Forelimb muscle (tissue), 1 donor: ENCODE measurements at regions not wholly inside any gene's neighbourhood (a gene's known extent, or its start where the extent isn't known, plus 50 kb on each side); places are given as distances from the start of the nearest gene placed in this dataset.
A peak's percentile ranks its signal among the peaks of the same experiment; 100 is the strongest.

Experiments used
- DNase-seq: peaks from one replicate; pipeline ENCODE4 v3.0.0-alpha.2; 2013; ENCODE audit warnings: low read depth

DNA sequence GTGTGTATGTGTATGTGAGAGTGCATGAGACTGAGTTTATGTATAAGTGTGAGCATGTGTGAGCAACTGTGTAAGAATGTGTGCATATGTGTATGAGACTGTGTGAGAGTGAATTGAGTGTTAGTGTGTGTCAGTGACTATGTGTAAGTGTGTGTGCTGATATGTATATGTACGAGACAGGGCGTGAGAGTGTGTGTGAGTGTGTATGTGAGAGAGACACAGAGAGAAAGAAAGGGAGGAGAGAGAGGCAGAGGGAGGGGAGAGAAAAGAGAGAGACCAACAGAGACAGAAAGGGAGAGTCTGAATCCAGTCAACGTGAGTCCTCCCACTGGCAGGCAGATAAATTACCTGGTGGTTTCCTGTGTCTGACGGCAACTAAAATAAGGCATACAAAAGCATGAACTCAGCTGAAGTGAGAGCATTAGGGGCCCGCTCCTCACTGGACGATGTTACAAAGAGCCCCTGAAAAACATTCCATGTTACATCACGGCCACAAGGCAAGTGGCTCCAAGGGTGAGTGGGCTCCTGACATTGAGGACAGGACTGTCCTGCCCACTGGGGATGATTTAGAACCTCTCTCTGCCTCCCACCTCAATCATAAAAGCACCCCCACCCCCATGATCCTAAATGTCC, 66.6 kb upstream of the TIAM1 start:
- DNase-seq: no peak

DNA sequence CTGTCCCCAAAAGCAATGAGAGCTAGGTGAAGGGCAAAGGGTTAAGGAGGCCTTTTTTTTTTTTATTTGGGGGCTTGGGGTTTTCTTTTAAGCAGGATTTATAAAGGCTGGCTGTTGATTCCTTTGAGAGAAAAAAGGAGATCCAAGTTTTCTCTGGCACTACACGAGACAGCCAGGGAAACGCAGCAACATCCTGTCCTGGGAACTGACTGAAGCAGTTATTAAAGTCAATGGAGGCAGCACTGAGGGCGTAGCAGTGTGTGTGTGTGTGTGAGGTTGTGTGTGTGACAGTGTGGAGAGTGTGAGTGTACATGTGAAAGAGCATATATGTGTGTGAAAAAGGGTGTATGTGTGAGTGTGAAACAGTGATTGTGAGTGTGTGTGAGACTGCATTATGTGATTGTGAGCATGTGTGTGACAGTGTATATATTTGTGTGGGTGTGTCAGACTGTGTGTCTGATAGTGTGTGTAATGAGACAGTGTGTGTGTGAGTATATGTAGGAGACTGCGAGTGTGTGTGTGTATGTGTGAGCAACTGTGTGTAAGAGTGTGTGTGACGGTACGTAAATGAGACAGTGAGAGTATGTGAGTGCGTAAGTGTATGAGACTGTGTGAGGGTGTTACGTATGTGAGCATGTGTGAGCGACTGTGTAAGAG, 65.9 kb upstream of the TIAM1 start:
- peak; percentile 71 for DNase-seq

DNA sequence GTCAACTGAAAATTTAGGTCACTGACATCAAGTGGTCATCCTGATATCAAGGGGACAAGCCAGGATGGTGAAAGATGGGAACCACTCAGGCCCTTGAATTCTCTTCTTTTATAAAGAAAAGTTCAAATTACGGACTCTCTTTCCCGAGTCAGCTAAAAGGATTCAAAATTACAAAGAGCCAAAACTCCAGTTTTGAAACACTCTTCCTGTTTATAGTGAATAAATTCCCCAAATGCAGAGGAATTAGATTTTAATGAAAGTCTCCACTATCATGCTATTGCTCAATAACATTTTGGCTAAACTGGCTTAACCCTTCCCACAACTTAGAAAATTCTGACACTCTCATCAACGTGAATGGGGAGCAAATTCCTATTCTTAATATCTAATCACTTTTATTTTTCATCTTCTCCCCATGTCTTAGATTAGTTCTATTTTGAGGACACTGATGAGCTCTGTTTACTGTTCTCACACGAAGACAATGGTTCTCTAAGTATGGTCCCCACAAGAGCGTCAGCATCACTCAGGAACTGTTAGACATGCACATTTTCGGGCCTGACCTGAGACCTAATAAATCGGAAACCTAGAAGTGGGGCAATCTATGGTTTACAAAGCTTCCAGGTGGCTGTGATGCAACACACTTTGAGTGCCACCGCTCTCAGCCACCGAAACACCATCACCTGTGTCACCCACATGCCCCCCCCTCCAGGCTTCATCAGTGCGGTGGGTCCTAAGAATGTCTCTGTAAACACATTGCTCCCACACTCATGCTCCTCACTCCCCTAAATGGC, 64.4 kb upstream of the TIAM1 start:
- no peak for DNase-seq

DNA sequence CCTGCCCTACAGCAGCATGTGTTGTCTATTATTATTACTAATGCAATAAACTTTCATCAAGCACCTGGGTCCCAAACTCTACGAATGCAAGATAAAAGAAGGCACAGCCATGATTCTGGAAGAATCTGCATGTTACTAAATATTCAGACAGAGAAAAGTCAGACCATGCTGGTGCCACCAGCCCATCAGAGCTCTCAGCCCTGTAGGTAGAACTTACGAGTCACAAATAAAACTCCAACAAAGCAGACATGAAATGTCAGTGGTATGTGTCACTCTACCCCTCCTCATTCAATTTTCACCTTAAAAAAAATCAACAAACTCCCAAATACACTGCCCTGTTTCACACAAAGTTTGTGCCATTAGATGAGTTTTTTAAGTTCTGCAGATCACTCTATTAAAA, 62.4 kb upstream of the TIAM1 start:
- no peak for DNase-seq

DNA sequence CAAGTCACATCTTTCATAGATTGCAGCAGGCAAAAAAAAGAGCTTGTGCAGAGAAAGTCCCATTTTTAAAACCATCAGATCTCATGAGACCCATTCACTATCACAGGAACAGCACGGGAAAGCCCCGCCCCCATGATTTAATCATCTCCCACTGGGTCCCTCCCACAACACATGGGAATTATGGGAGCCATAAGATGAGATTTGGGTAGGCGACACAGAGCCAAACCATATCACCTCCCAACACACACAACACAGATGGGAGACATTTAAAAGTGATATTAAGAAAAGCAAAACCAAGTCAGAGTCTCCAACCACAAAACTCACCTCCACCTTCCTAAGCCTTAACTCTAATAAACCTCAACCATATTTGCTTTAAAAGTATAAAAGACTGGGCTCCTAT, 61.5 kb upstream of the TIAM1 start:
- DNase-seq: no peak

DNA sequence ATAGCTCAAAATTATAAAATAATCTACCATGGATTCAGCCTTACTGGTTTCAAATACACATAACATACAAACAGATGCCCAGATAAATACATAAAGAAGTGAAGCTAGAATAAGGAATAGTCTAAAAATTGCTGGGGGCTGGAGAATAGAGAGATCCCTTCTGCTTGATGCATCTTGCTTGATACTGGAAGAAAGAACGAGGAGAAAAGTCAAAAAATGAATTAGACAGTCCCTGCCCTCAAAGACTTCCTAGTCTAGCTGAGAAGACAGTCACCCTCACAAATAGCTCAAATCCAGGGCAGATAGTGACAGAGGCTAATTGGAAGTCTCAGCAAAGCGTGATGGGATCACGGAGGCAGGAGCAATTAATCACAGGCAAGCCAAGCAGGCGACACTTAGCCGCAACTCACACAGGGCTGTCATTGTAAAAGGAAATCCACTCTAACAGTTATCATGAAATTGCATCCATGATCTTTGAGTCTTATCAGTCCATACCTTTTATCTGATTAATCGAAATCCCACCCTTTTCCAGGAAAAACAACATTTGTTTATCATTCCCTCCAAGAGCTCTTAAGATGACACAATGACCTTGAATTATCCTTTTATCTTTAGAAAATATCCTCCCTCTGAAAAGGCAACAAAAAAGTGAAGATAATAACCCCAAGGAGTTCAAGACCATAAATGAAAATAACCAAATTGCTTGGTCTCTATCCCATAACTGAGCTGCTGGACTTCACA, 59.7 kb upstream of the TIAM1 start:
- DNase-seq: no peak

DNA sequence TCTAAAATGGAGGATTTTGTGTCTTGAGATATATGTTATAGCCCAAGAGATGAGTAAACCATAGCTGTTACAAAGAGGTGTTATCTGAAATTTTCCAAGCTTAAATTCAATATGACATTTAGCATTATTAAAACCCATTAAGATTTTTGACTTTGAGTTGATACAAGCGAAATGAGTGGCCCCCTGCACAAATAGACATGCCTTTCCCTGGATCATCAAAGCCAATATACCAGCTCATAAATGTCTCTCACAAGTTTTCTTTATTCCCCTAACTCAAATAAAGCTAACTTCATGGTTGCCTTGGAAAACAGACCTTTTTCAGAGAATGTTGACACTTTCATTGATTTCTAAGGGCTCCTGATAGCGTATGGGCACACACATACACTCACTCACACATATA, 55.5 kb upstream of the TIAM1 start:
- no peak for DNase-seq

DNA sequence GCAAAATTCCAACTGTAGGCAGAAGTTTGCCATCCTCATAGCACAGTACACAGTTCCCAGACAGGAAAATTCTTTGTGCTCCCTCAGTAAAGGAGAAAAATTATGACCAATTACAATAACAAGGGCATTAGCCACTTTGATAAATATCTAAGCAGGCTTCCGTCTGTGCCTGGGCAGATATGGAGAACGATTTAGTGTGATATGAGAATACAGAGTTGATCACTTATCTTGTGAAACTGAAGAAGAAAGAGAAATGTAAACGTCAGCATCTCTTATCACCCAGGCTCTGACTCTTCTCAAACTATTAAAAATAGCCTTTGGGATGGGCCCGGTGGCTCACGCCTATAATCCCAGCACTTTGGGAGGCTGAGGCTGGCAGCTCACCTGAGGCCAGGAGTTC, 54.5 kb upstream of the TIAM1 start:
- no peak for DNase-seq

DNA sequence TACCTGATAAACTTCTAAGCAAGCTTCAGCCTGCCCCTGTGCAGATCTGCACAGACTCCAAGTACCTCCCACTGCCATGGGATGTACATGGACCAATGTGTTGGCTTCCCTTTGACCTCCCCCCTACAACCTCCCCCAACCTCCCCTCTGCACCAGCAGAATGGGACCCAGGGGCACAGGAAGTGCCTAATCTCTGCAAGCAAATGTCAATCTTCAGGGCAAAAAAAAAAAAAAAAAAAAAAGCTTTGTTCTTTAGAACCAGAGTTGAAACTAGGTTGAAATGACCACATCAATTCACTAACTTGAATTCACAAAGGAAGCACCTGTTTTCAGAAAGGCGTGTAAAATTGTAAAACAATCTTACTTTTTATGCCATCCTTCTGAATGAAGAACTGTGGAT, 53.9 kb upstream of the TIAM1 start:
- no peak for DNase-seq

DNA sequence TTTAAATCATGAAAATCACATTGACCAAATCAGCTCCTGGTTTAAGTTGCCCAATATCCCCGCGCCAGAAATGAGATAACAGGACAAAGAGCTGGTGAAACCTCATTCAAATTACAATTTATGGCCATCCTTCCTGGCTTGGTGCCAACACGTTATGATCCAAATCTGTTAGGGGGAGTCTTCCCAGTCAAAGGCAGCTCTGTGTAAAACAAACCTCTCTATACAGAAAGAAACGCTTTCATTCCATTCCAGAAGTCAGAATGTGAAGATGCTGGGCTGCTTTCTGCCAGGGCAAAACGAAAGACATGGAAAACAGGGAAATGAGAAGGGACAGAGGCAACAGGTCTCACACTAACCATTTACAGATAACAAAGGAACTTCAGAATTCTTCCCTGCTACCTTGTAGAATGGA, 53.5 kb upstream of the TIAM1 start:
- no peak for DNase-seq

DNA sequence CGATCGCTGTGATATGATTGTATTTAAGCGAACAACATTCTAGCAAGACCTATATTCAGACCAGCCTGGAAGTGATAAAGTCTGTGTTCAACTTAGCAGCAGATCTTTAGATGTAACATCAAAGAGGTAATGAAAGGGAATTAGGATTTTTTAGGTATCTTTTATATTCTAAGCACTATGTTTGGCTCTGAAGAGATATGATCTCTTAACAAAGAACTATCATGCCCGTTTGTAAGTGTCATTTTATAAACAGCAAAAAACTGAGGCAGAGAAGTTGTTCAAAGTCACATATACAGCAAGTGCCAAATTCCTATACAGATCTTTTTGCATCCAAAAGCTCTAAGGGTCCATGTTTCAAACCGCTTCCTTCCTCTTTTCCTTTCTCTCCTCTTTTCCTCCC, 53.0 kb upstream of the TIAM1 start:
- DNase-seq: no peak

DNA sequence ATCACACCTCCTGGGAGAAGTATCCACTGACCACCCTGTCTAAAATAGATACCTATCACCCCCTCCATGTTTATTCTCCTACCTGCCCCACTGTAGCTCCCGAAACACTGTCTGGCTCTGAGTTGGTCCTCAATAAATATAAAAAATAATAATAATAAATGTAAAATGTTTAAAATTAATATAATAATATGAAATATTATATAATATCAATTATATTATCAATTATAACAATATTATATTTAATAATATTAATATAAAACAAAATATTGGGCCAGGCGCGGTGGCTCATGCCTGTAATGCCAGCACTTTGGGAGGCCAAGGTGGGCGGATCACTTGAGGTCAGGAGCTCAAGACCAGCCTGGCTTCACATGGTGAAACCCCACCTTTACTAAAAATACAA, 52.3 kb upstream of the TIAM1 start:
- no peak for DNase-seq

DNA sequence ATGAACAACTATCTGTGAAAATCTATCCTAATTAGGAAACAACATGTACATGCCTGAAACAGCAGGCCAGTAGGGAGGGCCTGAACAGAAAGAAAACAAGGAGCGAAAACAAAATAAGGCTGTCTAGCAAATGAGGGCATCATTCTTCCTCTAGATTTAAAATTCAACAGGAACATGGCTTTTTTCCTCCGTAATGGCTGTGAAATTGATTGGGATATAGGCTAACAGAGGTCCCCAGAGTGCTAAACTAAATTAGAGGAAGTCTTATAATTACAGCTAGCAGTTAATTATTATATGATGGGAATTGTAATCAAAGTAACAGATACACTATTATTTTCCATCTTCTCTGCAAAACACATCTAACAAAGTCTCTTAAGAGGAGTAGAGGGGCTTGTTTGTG, 51.7 kb upstream of the TIAM1 start:
- DNase-seq: no peak

DNA sequence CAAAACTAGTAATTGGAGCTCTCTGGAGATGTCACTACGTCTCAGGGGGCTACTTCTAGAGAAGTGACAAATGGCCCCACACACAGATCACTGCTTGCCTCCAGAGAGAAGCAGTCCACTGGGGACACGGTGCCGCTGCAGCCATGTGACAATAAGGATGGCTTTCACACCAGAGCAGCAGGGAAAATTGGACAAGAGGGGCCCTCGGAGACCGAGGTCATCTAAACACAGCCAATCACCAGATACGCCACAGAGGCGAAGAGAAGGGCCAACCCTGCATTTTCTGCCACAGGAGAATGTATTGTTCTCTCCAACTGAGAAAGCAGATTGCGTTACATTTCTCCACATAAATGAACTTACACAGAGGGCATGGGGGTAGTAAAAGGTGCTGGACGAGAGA, 51.2 kb upstream of the TIAM1 start:
- no peak for DNase-seq

DNA sequence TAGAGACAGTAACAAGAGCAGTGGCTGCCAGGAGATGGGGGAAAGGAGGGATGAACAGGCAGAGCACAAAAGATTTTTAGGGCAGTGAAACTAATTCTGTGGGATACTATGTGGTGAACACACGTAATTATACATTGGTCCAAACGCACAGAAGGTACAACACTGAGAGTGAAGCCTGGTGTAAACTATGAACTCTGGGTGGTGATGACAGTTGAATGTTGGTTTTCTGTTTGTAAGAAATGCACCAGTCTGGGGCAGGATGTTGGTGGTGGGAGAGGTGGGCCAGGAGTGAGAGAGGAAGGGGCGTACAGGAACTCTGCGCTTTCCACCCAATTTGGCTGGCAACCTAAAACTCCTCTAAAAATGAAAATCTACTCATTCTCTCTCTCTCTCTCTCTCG, 50.2 kb upstream of the TIAM1 start:
- DNase-seq: no peak
